GM23248 (cell line): ENCODE measurements at regions not wholly inside any gene's neighbourhood (a gene's known extent, or its start where the extent isn't known, plus 50 kb on each side); places are given as distances from the start of the nearest gene placed in this dataset.

Experiments used
- DNase-seq: peaks from one replicate; pipeline ENCODE4 v3.0.0-alpha.2; 2015
- H2AFZ ChIP-seq: fragments of 200-600 bp; sonication (generic); 2 replicates; pipeline ENCODE4 v1.6.1; 2016; ENCODE audit warnings: antibody characterized with exemption
- H3F3A ChIP-seq: fragments of 200-600 bp; sonication (generic); 2 replicates; pipeline ENCODE4 v1.6.1; 2016; ENCODE audit warnings: mild to moderate bottlenecking, antibody characterized with exemption, mixed run types; ENCODE audit not compliant: insufficient read depth
- H3K27ac ChIP-seq: fragments of 200-600 bp; sonication (generic); 2 replicates; pipeline ENCODE4 v1.5.1; 2016; ENCODE audit warnings: mild to moderate bottlenecking
- H3K27me3 ChIP-seq: fragments of 200-600 bp; sonication (generic); replicated peaks from 2 replicates; pipeline ENCODE4 v1.6.1; 2016; ENCODE audit warnings: mild to moderate bottlenecking; ENCODE audit not compliant: insufficient read depth
- H3K36me3 ChIP-seq: fragments of 200-600 bp; sonication (generic); 2 replicates; pipeline ENCODE4 v1.6.1; 2016; ENCODE audit warnings: low read depth, mild to moderate bottlenecking
- H3K4me1 ChIP-seq: fragments of 200-600 bp; sonication (generic); 2 replicates; pipeline ENCODE4 v1.6.1; 2016; ENCODE audit warnings: mild to moderate bottlenecking; ENCODE audit not compliant: insufficient read depth
- H3K4me2 ChIP-seq: fragments of 200-600 bp; sonication (generic); one replicate; pipeline ENCODE4 v1.6.1; 2016; ENCODE audit warnings: mild to moderate bottlenecking; ENCODE audit not compliant: unreplicated experiment
- H3K4me3 ChIP-seq: fragments of 200-600 bp; sonication (generic); 2 replicates; pipeline ENCODE4 v1.5.1; 2016; ENCODE audit warnings: mild to moderate bottlenecking
- H3K79me2 ChIP-seq: fragments of 200-600 bp; sonication (generic); 2 replicates; pipeline ENCODE4 v1.6.1; 2016; ENCODE audit warnings: mild to moderate bottlenecking; ENCODE audit not compliant: insufficient read depth
- H3K9ac ChIP-seq: fragments of 200-600 bp; sonication (generic); 2 replicates; pipeline ENCODE4 v1.6.1; 2016; ENCODE audit warnings: mild to moderate bottlenecking
- H3K9me2 ChIP-seq: fragments of 200-600 bp; sonication (generic); 2 replicates; pipeline ENCODE4 v1.6.1; 2016; ENCODE audit warnings: mixed run types, mild to moderate bottlenecking, moderate library complexity; ENCODE audit not compliant: insufficient read depth
- H3K9me3 ChIP-seq: fragments of 200-600 bp; sonication (generic); one replicate; pipeline ENCODE4 v1.6.1; 2017; ENCODE audit warnings: low read depth
- H4K20me1 ChIP-seq: fragments of 200-600 bp; sonication (generic); 2 replicates; pipeline ENCODE4 v1.6.0; 2016; ENCODE audit not compliant: insufficient read depth
- EZH2 ChIP-seq: fragments of 200-600 bp; sonication (generic); IDR thresholded peaks from 2 replicates; pipeline ENCODE4 v1.6.1; 2018; ENCODE audit warnings: antibody characterized with exemption, mild to moderate bottlenecking; ENCODE audit not compliant: insufficient read depth, poor library complexity, severe bottlenecking
- EZH2phosphoT487 ChIP-seq: fragments of 200-600 bp; sonication (generic); IDR thresholded peaks from 2 replicates; pipeline ENCODE4 v1.6.1; 2018; ENCODE audit warnings: antibody characterized with exemption, moderate library complexity, mild to moderate bottlenecking, low read depth; ENCODE audit not compliant: insufficient read depth
- WGBS, 2 experiments: methylation state at CpG; one replicate each; pipeline ENCODE4 v1.1.6; 2015 to 2017; ENCODE audit warnings: low lambda C conversion rate in 2 of 2, low coverage in 1 of 2; ENCODE audit errors: missing lambda C conversion rate in 2 of 2; 5-methylcytosine and 5-hydroxymethylcytosine counted together
- in situ Hi-C: fragments of 300-500 bp; cut with MboI; formaldehyde crosslinking; loops from 2 replicates; pipeline ENCODE4 v1.15.0; 2020

GRCh38 chr6:50539447-50539846, 173.9 kb upstream of the TFAP2D start:
- TF ChIP-seq EZH2phosphoT487 = no peak
- TF ChIP-seq EZH2 = no peak
- WGBS, 2 experiments = 7 to 10% methylated on average over 1 of the region's 1 CpG

GRCh38 chr6:50541941-50542340, 171.4 kb upstream of the TFAP2D start:
- TF ChIP-seq EZH2 (no peak), EZH2phosphoT487 (no peak)
- no peaks in the 10 kb centered on the region for H3K9me3 ChIP-seq
- no peak for DNase-seq
- no peak overlapping the region for H3K9ac ChIP-seq
- H2AFZ ChIP-seq = no peak overlapping the region
- no peaks in the 10 kb centered on the region for H3K36me3 ChIP-seq
- no peaks in the 10 kb centered on the region for H3K4me1 ChIP-seq
- WGBS, 2 experiments = 29 to 37% methylated on average over 2 of the region's 2 CpGs
- H3K4me3 ChIP-seq = no peak overlapping the region
- H3K27me3 ChIP-seq = no peaks in the 10 kb centered on the region
- H3F3A ChIP-seq = no peaks in the 10 kb centered on the region
- H4K20me1 ChIP-seq = no peaks in the 10 kb centered on the region
- H3K79me2 ChIP-seq = no peaks in the 10 kb centered on the region
- H3K4me2 ChIP-seq = no peak overlapping the region
- H3K9me2 ChIP-seq = no peaks in the 10 kb centered on the region
- in situ Hi-C loops = no loop called here
- H3K27ac ChIP-seq = no peak overlapping the region

More at GRCh38 chr6:50539447-50539846, 173.9 kb upstream of the TFAP2D start:
- no peak for DNase-seq
- in situ Hi-C loops = no loop called here
- Histone ChIP-seq H3K4me2 (no peak overlapping the region), H4K20me1 (no peaks in the 10 kb centered on the region), H3K79me2 (no peaks in the 10 kb centered on the region), H3K9ac (no peak overlapping the region), H3K9me3 (no peaks in the 10 kb centered on the region), H3K4me3 (no peak overlapping the region), H3F3A (no peaks in the 10 kb centered on the region), H3K27ac (no peak overlapping the region), H3K9me2 (no peaks in the 10 kb centered on the region), H3K36me3 (no peaks in the 10 kb centered on the region), H3K4me1 (no peaks in the 10 kb centered on the region), H3K27me3 (no peaks in the 10 kb centered on the region), H2AFZ (no peak overlapping the region)

DNA sequence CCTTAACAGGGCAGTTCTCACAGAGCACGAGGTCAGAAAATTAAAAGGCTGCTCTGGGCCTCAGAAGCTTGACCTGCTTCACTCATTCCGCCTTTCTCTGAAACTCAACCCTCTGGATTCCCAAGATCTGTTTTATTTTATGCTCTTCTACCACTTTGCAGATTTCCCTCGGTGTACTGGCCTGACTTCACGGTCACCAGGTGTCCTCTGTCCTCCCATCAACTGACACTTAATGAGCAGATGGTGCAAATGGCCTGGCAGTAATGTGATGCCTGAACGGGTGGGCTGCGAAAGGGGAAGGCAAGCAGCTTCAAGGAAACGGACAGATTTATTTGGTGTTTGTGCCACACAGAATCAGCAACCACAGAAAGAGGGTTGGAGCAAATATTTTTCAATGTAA, 169.7 kb upstream of the TFAP2D start:
- Histone ChIP-seq H3K4me3 (no peak overlapping the region), H3K9me3 (no peaks in the 10 kb centered on the region), H2AFZ (no peak overlapping the region), H3K4me2 (no peak overlapping the region), H3K4me1 (no peaks in the 10 kb centered on the region), H4K20me1 (no peaks in the 10 kb centered on the region), H3K9me2 (no peaks in the 10 kb centered on the region), H3K36me3 (no peaks in the 10 kb centered on the region), H3F3A (no peaks in the 10 kb centered on the region), H3K79me2 (no peaks in the 10 kb centered on the region), H3K9ac (no peak overlapping the region), H3K27me3 (no peaks in the 10 kb centered on the region), H3K27ac (no peak overlapping the region)
- 8 to 12% methylated on average over 7 of the region's 7 CpGs for whole genome bisulfite sequencing, 2 experiments
- TF ChIP-seq EZH2phosphoT487 (no peak), EZH2 (no peak)
- DNase-seq = no peak
- in situ Hi-C loops = no loop called here

DNA sequence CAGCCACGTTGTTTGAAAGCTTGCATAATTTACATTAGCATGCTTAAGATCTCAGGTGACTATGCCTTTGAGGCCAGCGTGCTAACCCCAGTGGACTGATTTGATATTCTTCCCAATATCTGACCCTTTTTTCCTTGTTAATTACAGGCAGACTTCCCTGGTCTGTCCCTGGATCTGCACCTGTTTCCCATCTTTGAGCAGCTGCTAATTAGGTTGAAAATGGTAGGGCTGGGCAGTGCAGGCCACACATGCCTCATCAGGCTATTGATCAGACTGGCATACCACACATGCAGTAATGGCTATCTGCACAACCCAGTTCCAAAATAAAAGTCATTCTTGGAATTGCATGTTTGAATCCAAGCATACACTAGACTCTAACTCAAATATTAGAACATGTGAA, 164.3 kb upstream of the TFAP2D start:
- Histone ChIP-seq H3K9me3 (no peaks in the 10 kb centered on the region), H3K9ac (no peak overlapping the region), H3K4me1 (no peaks in the 10 kb centered on the region), H3K79me2 (no peaks in the 10 kb centered on the region), H3K4me2 (no peak overlapping the region), H3K27ac (no peak overlapping the region), H3K27me3 (no peaks in the 10 kb centered on the region), H4K20me1 (no peaks in the 10 kb centered on the region), H3F3A (no peaks in the 10 kb centered on the region), H3K9me2 (no peaks in the 10 kb centered on the region), H3K4me3 (no peak overlapping the region), H3K36me3 (no peaks in the 10 kb centered on the region), H2AFZ (no peak overlapping the region)
- 10 to 19% methylated on average over 2 of the region's 2 CpGs for WGBS, 2 experiments
- TF ChIP-seq EZH2phosphoT487 (no peak), EZH2 (no peak)
- in situ Hi-C loops = no loop called here
- no peak for DNase-seq

GRCh38 chr6:50549475-50549874, 163.9 kb upstream of the TFAP2D start:
- no peak for TF ChIP-seq EZH2phosphoT487
- no peak for TF ChIP-seq EZH2

More at GRCh38 chr6:50549475-50549874, 163.9 kb upstream of the TFAP2D start:
- Histone ChIP-seq H3K4me3 (no peak overlapping the region), H3K9ac (no peak overlapping the region), H4K20me1 (no peaks in the 10 kb centered on the region), H3K4me1 (no peaks in the 10 kb centered on the region), H2AFZ (no peak overlapping the region), H3K9me2 (no peaks in the 10 kb centered on the region), H3K27me3 (no peaks in the 10 kb centered on the region), H3K79me2 (no peaks in the 10 kb centered on the region), H3K36me3 (no peaks in the 10 kb centered on the region), H3K27ac (no peak overlapping the region), H3K9me3 (no peaks in the 10 kb centered on the region), H3F3A (no peaks in the 10 kb centered on the region), H3K4me2 (no peak overlapping the region)
- in situ Hi-C loops = no loop called here
- DNase-seq = no peak
